ENCODE measurements at regions not wholly inside any gene's neighbourhood (a gene's known extent, or its start where the extent isn't known, plus 50 kb on each side); places are given as distances from the start of the nearest gene placed in this dataset.
A peak's percentile ranks its signal among the peaks of the same experiment; 100 is the strongest.

DNA sequence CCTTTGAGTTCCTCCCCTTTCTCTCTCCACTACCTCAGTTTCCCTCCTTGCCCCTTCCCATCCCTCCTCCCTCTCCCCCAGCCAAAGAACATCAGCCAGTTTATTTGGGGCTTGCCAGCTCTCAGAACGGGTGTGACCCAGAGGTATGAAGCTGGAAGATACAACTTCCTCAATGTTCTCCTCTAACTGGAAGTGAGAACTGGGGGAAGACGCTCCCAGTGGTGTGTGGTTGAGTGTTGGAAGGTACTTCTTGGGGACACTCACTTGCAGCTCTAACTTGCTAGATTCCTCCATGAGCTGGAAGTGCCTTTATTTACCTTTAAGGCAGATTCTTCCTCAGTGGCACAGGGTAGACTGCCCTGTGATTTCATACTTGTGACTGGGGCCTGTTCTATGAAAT is 110.5 kb upstream of the HABP2 start:
- no peak for DNase-seq (ENCODE audit: low spot score)

- DNase-seq (ENCODE audit: low spot score) = no peak
Observed at GRCh38 chr10:113443141-113443925, 109.5 kb upstream of the HABP2 start.

- no peak for DNase-seq (ENCODE audit: low spot score)
Observed at GRCh38 chr10:113444766-113445365, 108.0 kb upstream of the HABP2 start.

DNA sequence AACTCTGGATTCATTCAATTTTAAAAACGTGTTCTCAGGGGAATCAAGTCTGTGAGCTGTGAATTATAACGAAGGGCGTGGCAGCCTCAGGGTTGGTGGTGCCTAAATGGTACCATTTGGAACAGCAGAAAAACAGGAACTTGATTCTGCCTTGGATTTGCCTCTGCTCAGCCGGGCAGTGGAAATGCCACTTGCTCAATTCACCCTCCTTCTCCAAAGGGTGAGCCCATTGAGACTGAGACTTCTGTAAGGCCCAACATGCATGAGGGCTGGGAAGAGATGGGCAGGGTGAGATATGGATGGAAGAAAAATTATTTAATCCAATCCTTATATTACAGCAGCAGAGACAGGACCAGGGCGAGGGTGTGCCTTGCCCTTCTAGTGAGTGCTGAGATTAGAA is 107.1 kb upstream of the HABP2 start:
- DNase-seq (ENCODE audit: low spot score) = no peak

GRCh38 chr10:113446739-113447138 is 106.1 kb upstream of the HABP2 start:
- DNase-seq (ENCODE audit: low spot score) = no peak

DNA sequence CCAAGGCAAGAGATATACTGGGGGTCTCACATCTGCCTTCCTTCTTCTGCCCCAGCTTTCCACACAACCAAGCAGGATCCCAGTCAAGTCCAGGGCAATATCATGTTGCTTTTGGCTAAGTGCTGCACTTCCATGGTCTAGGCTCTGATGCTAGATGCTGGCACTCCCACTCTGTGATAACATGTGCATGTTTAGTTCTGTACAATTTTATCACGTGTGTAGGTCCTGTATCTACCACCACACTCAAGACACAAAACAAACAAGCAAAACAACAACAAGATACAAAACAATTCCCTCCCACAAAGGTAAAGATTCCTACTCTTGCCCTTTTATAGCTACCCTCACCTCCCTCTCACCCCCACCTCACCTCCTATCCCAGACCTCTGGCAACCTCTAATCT is 105.6 kb upstream of the HABP2 start:
- no peak for DNase-seq (ENCODE audit: low spot score)

DNA sequence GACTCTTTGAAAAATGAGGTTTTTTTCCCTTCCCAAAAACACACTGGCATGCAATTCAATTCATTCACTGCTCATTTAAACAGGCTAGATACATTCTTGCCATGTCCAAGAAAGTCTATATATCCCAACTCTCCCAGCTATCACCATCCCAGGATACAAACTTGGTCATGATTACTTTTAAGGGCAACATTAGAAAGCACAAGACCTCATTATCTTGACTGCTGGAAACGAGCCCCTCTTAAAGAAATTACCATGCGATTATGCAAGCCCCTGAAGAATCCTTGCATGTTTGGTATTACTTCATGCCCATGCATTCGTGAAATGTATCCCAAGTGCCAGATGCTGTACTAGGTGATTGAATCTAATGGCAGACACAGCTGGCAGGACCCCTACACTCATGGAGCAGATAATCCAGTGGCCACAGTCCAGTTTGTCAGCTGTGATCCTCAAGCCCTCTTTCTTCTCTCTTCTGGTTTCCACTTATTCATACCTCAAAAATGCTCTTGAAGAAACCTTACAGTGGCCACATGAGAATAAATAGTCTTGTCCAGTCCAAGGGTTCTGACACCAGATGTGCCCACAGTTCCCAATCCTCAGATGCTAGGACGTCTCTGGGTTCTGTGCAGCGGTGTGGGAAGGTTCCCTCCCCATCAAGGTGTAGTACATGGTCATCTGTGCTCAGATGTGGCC is 103.7 kb upstream of the HABP2 start:
- no peak for DNase-seq (ENCODE audit: low spot score)

GRCh38 chr10:113450046-113450804 is 102.6 kb upstream of the HABP2 start:
- no peak for DNase-seq (ENCODE audit: low spot score)

DNA sequence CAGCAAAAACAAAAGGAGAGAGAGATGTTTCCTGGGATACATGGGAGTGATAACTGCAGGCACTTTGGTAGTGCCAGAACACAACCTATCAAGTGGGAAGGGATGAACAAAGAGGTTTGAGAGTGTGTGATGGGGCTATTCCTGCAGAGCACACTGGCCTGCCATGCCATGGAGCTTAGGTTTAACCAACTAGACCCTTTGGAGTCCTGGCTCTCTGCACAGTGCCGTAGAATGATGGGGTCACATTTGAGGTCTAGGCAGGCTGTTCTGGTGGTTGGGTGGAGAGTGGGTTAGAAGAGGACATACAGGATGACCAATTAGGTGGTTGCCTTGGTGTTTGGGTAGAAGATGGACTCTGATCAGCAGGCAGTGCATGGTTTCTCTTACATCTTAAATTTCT is 101.9 kb upstream of the HABP2 start:
- DNase-seq (ENCODE audit: low spot score) = no peak

DNA sequence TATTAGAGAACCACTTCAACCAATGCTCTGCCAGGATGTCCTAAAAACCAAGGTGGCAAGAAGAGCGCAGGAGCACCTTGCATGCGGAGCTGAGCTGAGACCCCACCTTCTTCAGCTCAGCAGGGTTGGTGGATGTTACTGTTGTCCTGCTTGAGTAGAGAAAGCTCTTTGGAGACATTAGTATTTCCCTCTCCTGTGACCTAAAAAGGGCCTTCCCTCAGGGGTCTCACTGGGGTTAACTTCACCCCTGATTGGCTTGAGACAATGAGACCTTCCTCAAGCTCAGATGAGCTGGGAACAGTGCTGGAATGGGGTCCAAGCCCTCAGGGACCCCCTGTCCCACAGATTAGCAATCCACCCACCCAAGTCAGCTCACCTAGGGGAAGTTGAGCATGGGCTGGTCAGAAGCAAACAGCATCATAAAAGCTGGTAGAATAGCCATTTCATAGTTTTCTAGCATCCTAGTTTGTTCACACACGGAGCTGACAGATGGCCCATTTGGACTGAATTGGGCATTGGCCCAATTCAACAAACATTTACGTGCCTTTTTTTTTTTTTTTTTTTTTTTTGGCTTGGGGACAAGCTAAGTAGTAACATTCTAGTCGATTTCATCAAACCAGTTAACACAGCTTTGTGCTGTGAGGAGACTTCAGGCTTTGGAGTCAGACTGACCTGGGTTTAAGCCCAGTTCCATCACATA is 100.6 kb upstream of the HABP2 start:
- no peak for DNase-seq (ENCODE audit: low spot score)

DNA sequence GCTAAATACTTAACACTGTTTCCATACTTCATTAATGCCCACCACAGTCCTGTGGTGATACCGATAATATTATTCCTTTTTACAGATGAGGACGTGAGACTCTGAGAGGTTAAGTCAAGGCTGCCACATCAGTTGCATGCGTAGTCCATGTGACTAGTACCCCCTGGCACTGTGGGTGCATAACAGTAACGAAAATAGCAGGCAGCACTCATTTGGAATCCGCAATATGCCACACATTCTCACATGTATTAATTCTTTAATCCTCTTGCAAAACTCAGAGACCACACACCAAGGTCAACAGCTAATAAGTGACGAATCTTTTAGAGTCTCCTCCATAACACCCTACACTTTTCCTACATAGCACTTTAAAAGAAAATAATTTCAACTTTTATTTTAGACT is 99.5 kb upstream of the HABP2 start:
- DNase-seq (ENCODE audit: low spot score) = no peak

DNA sequence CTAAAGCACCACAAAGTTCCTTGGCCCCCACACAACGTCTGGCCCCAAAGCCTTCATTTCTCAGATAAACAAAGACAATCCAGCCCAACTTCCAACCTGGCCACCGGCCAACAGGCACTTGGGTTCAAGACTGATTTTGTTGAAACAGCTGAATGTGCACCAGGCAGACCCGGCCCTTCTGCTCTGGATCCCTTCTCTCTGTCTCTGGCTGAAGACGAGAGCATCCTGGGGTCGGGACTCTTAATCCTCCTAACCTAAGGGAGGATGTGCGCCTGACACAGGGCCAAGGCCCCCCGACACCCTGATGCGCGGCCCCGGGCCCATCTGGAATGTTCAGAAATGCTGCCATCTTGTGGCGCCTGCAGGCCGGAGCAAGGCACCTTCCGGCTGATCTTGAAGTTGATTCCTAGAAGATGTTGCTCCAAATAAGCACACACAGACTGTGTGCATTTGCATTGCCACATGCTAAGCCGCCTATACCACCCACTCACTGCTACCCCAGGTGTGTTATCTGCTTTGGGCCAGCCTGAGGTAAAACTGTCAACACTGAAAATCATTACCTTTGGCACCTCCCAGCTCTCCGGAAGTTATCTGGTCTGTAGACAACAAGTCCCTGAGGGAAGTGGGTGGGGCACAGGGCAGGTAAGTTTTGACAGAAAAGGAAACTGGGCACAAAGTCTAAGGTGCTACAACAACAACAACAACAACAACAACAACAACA is 98.4 kb upstream of the HABP2 start:
- peak; percentile 46 for DNase-seq (ENCODE audit: low spot score)

GRCh38 chr10:113455947-113456346 is 96.9 kb upstream of the HABP2 start:
- no peak for DNase-seq (ENCODE audit: low spot score)

- no peak for DNase-seq (ENCODE audit: low spot score)
Observed at GRCh38 chr10:113456741-113457140, 96.1 kb upstream of the HABP2 start.

- DNase-seq (ENCODE audit: low spot score) = no peak
Observed at GRCh38 chr10:113457408-113457807, 95.4 kb upstream of the HABP2 start.

- no peak for DNase-seq (ENCODE audit: low spot score)
Observed at GRCh38 chr10:113458451-113458850, 94.4 kb upstream of the HABP2 start.

DNA sequence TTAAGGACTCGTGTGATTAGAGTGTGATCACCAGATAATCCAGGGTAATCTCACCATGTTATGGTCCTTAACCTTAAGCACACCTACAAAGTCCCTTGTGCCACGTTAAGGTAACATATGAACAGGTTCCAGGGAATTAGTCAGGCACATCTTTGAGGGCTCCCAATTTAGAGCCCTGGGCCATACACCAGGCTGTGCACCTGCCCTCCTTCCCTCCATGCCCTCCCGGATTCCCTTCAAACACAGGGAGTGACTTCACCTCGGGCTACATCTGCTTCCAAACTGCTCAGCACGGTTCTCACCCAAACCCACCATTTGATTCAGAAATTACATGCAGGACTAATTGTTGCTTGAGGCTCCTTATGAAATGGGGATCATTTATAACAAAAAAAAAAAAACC is 93.9 kb upstream of the HABP2 start:
- DNase-seq (ENCODE audit: low spot score) = no peak

- DNase-seq (ENCODE audit: low spot score) = no peak
Observed at GRCh38 chr10:113459626-113460280, 93.1 kb upstream of the HABP2 start.

GRCh38 chr10:113463083-113463482 is 89.8 kb upstream of the HABP2 start:
- DNase-seq (ENCODE audit: low spot score) = no peak

- DNase-seq (ENCODE audit: low spot score) = no peak
Observed at GRCh38 chr10:113463777-113464176, 89.1 kb upstream of the HABP2 start.

GRCh38 chr10:113469796-113470195 is 83.1 kb upstream of the HABP2 start:
- no peak for DNase-seq (ENCODE audit: low spot score)

Measured in germinal center (tissue), 1 donor.